Keratinocyte (primary cell): ENCODE measurements at regions not wholly inside any gene's neighbourhood (a gene's known extent, or its start where the extent isn't known, plus 50 kb on each side); places are given as distances from the start of the nearest gene placed in this dataset.

Experiments used
- EZH2 ChIP-seq: IDR thresholded peaks from one replicate; pipeline ENCODE4 v1.6.1; 2012; ENCODE audit warnings: inconsistent platforms, mild to moderate bottlenecking, low read length, moderate library complexity
- TF ChIP-seq, protein P1 (sequence below), 3 experiments: IDR thresholded peaks in 1 of 3; conservative IDR thresholded peaks in 1 of 3; optimal IDR thresholded peaks in 1 of 3; 2 replicates in 2 of 3; 3 replicates in 1 of 3; pipeline versions ENCODE3 to v1.5.1; 2011; ENCODE audit warnings: low read length in 3 of 3, mild to moderate bottlenecking in 3 of 3, moderate library complexity in 2 of 3, control low read depth in 1 of 3, inconsistent platforms in 1 of 3; ENCODE audit not compliant: insufficient read depth in 2 of 3; ENCODE audit errors: extremely low read depth in 1 of 3

- TF ChIP-seq, protein P1, sequence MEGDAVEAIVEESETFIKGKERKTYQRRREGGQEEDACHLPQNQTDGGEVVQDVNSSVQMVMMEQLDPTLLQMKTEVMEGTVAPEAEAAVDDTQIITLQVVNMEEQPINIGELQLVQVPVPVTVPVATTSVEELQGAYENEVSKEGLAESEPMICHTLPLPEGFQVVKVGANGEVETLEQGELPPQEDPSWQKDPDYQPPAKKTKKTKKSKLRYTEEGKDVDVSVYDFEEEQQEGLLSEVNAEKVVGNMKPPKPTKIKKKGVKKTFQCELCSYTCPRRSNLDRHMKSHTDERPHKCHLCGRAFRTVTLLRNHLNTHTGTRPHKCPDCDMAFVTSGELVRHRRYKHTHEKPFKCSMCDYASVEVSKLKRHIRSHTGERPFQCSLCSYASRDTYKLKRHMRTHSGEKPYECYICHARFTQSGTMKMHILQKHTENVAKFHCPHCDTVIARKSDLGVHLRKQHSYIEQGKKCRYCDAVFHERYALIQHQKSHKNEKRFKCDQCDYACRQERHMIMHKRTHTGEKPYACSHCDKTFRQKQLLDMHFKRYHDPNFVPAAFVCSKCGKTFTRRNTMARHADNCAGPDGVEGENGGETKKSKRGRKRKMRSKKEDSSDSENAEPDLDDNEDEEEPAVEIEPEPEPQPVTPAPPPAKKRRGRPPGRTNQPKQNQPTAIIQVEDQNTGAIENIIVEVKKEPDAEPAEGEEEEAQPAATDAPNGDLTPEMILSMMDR (optimal IDR thresholded peaks at IDR 0.05 in 1 of 3, IDR thresholded peaks at IDR 0.05 in 1 of 3, conservative IDR thresholded peaks at IDR 0.05 in 1 of 3; ENCODE audit: extremely low read depth in 1 of 3, insufficient read depth in 2 of 3, low read length in 3 of 3) = no peak
- no peak for TF ChIP-seq EZH2
Observed at GRCh38 chr5:126166368-126166767, 256.8 kb upstream of the GRAMD2B start.
